SK-N-SH (cell line): ENCODE measurements at regions not wholly inside any gene's neighbourhood (a gene's known extent, or its start where the extent isn't known, plus 50 kb on each side); places are given as distances from the start of the nearest gene placed in this dataset.

Source experiments
- EP300 ChIP-seq, 2 experiments: IDR thresholded peaks; 2 replicates each; pipeline versions ENCODE4 v1.4.0 to v1.6.1; 2012; ENCODE audit warnings: borderline replicate concordance in 1 of 2, low read depth in 1 of 2, low read length in 1 of 2
- FOXM1 ChIP-seq: IDR thresholded peaks from 2 replicates; pipeline ENCODE4 v1.4.0; 2012; ENCODE audit warnings: low read depth, mild to moderate bottlenecking
- GABPA ChIP-seq: IDR thresholded peaks from 2 replicates; pipeline ENCODE4 v1.4.0; 2012; ENCODE audit warnings: low read depth, mild to moderate bottlenecking
- MXI1 ChIP-seq: IDR thresholded peaks from 2 replicates; pipeline ENCODE4 v1.6.1; 2012; ENCODE audit warnings: mild to moderate bottlenecking, low read depth, low read length, improper control_type of control experiment
- RAD21 ChIP-seq: IDR thresholded peaks from 2 replicates; pipeline ENCODE4 v1.6.1; 2012; ENCODE audit warnings: mild to moderate bottlenecking, low read length
- RFX5 ChIP-seq: IDR thresholded peaks from 2 replicates; pipeline ENCODE4 v1.6.1; 2012; ENCODE audit warnings: mild to moderate bottlenecking, improper control_type of control experiment, low read length
- TAF1 ChIP-seq: IDR thresholded peaks from 2 replicates; pipeline ENCODE4 v1.6.1; 2012; ENCODE audit warnings: low read depth, mild to moderate bottlenecking, low read length, moderate library complexity, borderline replicate concordance
- TF ChIP-seq, protein P1 (sequence below): fragments of 200-600 bp; sonication (generic); IDR thresholded peaks from 2 replicates; pipeline ENCODE4 v1.6.1; 2017; ENCODE audit warnings: antibody characterized with exemption, mild to moderate bottlenecking, moderate library complexity
- TF ChIP-seq, protein P2 (sequence below): IDR thresholded peaks from 2 replicates; pipeline ENCODE4 v1.4.0; 2012; ENCODE audit warnings: low read depth
- TF ChIP-seq, protein P3 (sequence below): IDR thresholded peaks from 2 replicates; pipeline ENCODE4 v1.6.1; 2012; ENCODE audit warnings: mild to moderate bottlenecking, low read depth, low read length, moderate library complexity
- TF ChIP-seq, protein P4 (sequence below): fragments of 150-350 bp; IDR thresholded peaks from 2 replicates; pipeline ENCODE4 v1.6.1; 2017; ENCODE audit warnings: antibody characterized with exemption, low read length, low read depth, borderline replicate concordance
- TF ChIP-seq, protein P5 (sequence below): IDR thresholded peaks from 2 replicates; pipeline ENCODE4 v1.4.0; 2012; ENCODE audit warnings: low read depth, borderline replicate concordance

DNA sequence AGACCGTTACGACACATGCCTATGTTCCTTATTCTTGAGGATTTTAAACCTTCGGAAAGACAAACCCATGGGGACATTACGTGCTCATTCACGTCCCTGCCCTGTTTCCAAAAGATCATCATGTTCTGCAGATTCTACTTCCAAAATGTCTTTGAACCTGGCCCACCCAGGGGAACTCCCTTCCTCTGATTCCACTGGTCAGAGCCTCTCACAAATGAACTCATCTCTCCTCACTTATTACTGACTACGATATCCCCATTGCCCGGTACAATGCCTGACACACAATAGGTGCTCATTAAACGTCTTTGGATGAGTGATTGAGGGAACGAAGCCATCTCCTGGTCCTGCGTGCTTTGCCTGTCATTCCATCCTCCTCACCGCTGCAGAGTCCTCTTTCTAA is 168.3 kb upstream of the RNF32 start:
- TF ChIP-seq RFX5, result no peak
- TF ChIP-seq, protein P1, sequence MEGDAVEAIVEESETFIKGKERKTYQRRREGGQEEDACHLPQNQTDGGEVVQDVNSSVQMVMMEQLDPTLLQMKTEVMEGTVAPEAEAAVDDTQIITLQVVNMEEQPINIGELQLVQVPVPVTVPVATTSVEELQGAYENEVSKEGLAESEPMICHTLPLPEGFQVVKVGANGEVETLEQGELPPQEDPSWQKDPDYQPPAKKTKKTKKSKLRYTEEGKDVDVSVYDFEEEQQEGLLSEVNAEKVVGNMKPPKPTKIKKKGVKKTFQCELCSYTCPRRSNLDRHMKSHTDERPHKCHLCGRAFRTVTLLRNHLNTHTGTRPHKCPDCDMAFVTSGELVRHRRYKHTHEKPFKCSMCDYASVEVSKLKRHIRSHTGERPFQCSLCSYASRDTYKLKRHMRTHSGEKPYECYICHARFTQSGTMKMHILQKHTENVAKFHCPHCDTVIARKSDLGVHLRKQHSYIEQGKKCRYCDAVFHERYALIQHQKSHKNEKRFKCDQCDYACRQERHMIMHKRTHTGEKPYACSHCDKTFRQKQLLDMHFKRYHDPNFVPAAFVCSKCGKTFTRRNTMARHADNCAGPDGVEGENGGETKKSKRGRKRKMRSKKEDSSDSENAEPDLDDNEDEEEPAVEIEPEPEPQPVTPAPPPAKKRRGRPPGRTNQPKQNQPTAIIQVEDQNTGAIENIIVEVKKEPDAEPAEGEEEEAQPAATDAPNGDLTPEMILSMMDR, result no peak
- TF ChIP-seq EP300 (IDR thresholded peaks at IDR 0.05; ENCODE audit: borderline replicate concordance in 1 of 2, low read depth in 1 of 2, low read length in 1 of 2), result no peak
- TF ChIP-seq, protein P2, sequence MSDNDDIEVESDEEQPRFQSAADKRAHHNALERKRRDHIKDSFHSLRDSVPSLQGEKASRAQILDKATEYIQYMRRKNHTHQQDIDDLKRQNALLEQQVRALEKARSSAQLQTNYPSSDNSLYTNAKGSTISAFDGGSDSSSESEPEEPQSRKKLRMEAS, result no peak
- no peak for TF ChIP-seq MXI1
- TF ChIP-seq, protein P3, sequence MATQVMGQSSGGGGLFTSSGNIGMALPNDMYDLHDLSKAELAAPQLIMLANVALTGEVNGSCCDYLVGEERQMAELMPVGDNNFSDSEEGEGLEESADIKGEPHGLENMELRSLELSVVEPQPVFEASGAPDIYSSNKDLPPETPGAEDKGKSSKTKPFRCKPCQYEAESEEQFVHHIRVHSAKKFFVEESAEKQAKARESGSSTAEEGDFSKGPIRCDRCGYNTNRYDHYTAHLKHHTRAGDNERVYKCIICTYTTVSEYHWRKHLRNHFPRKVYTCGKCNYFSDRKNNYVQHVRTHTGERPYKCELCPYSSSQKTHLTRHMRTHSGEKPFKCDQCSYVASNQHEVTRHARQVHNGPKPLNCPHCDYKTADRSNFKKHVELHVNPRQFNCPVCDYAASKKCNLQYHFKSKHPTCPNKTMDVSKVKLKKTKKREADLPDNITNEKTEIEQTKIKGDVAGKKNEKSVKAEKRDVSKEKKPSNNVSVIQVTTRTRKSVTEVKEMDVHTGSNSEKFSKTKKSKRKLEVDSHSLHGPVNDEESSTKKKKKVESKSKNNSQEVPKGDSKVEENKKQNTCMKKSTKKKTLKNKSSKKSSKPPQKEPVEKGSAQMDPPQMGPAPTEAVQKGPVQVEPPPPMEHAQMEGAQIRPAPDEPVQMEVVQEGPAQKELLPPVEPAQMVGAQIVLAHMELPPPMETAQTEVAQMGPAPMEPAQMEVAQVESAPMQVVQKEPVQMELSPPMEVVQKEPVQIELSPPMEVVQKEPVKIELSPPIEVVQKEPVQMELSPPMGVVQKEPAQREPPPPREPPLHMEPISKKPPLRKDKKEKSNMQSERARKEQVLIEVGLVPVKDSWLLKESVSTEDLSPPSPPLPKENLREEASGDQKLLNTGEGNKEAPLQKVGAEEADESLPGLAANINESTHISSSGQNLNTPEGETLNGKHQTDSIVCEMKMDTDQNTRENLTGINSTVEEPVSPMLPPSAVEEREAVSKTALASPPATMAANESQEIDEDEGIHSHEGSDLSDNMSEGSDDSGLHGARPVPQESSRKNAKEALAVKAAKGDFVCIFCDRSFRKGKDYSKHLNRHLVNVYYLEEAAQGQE, result no peak
- TF ChIP-seq GABPA, result no peak
- TF ChIP-seq, protein P4, sequence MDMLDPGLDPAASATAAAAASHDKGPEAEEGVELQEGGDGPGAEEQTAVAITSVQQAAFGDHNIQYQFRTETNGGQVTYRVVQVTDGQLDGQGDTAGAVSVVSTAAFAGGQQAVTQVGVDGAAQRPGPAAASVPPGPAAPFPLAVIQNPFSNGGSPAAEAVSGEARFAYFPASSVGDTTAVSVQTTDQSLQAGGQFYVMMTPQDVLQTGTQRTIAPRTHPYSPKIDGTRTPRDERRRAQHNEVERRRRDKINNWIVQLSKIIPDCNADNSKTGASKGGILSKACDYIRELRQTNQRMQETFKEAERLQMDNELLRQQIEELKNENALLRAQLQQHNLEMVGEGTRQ, result no peak
- no peak for TF ChIP-seq FOXM1
- TF ChIP-seq RAD21, result no peak
- no peak for TF ChIP-seq TAF1
- TF ChIP-seq, protein P5, sequence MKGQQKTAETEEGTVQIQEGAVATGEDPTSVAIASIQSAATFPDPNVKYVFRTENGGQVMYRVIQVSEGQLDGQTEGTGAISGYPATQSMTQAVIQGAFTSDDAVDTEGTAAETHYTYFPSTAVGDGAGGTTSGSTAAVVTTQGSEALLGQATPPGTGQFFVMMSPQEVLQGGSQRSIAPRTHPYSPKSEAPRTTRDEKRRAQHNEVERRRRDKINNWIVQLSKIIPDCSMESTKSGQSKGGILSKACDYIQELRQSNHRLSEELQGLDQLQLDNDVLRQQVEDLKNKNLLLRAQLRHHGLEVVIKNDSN, result no peak
